Lung (tissue), 11 donors: ENCODE measurements at regions not wholly inside any gene's neighbourhood (a gene's known extent, or its start where the extent isn't known, plus 50 kb on each side); places are given as distances from the start of the nearest gene placed in this dataset.

Experiments
- ATAC-seq: fragments of 200-7000 bp; cut with Tn5 transposase; one replicate; pipeline ENCODE4 v1.9.1; 2020; ENCODE audit warnings: moderate number of reproducible peaks; ENCODE audit not compliant: insufficient read depth, low FRiP score
- DNase-seq, 3 donors: peaks; one replicate each; pipeline ENCODE4 v3.0.0-alpha.2; 2013 to 2017
- H3K27ac ChIP-seq, 2 donors: one replicate each; pipeline ENCODE4 v1.5.1; 2013; ENCODE audit warnings: mild to moderate bottlenecking in 2 of 2, moderate library complexity in 2 of 2, control low read depth in 1 of 2, inconsistent platforms in 1 of 2, low read depth in 1 of 2, low read length in 1 of 2
- H3K27me3 ChIP-seq, 3 donors: one replicate each; pipeline ENCODE4 v1.5.1; 2013; ENCODE audit warnings: low read length in 2 of 3; ENCODE audit not compliant: control insufficient read depth in 3 of 3, insufficient read depth in 3 of 3
- H3K36me3 ChIP-seq, 4 donors: one replicate each; pipeline ENCODE4 v1.5.1; 2013; ENCODE audit warnings: low read length in 4 of 4, mild to moderate bottlenecking in 1 of 4, moderate library complexity in 1 of 4; ENCODE audit not compliant: control insufficient read depth in 4 of 4, insufficient read depth in 4 of 4
- H3K4me1 ChIP-seq, 5 donors: one replicate each; pipeline ENCODE4 v1.5.1; 2013; ENCODE audit warnings: low read length in 5 of 5, mild to moderate bottlenecking in 2 of 5, moderate library complexity in 1 of 5; ENCODE audit not compliant: control insufficient read depth in 5 of 5, insufficient read depth in 5 of 5
- H3K4me3 ChIP-seq: one replicate; pipeline ENCODE4 v1.5.1; 2013; ENCODE audit warnings: mild to moderate bottlenecking, control low read depth, moderate library complexity
- H3K9ac ChIP-seq, 2 donors: one replicate each; pipeline ENCODE4 v1.5.1; 2013; ENCODE audit warnings: low read length in 2 of 2, control low read depth in 1 of 2; ENCODE audit not compliant: insufficient read depth in 1 of 2
- H3K9me3 ChIP-seq, 4 donors: one replicate each; pipeline ENCODE4 v1.5.1; 2013; ENCODE audit warnings: low read length in 3 of 4, mild to moderate bottlenecking in 1 of 4, moderate library complexity in 1 of 4; ENCODE audit not compliant: control insufficient read depth in 4 of 4, insufficient read depth in 3 of 4
- CTCF ChIP-seq: IDR thresholded peaks from 2 replicates; pipeline ENCODE4 v1.5.1; 2012; ENCODE audit warnings: mild to moderate bottlenecking; ENCODE audit errors: control extremely low read depth, extremely low read depth
- WGBS, 2 donors: extraction: QIAGEN DNeasy Blood & Tissue Kit; methylation state at CpG; one replicate each; pipeline ENCODE4 v1.1.7; 2013; 5-methylcytosine and 5-hydroxymethylcytosine counted together
- donor health status: control.
- donor health status: control.
- donor health status: Bipolar disorder and iron deficiency.
- donor health status: healthy.
- donor health status: DM: yes; HTN: yes; CAD: no.

GRCh38 chr7:32191305-32191704 is 121.1 kb upstream of the PDE1C start:
- no peak for ATAC-seq
- H3K4me3 ChIP-seq: no peak overlapping the region
- TF ChIP-seq CTCF: no peak
- no peaks in the 10 kb centered on the region for H3K36me3 ChIP-seq
- peaks cover 0 to 4% (median under 1%) of the 10 kb centered on the region in 4 donors for H3K9me3 ChIP-seq
- H3K27ac ChIP-seq: no peak overlapping the region
- no peaks in the 10 kb centered on the region for H3K27me3 ChIP-seq
- H3K4me1 ChIP-seq: no peaks in the 10 kb centered on the region
- 62 to 95% methylated on average over 2 of the region's 2 CpGs for WGBS, 2 donors
- no peak for DNase-seq
- no peak overlapping the region for H3K9ac ChIP-seq

- H3K9ac ChIP-seq: no peak overlapping the region
- H3K27me3 ChIP-seq: no peaks in the 10 kb centered on the region
- 61 to 76% methylated on average over 1 of the region's 1 CpG for WGBS, 2 donors
- no peaks in the 10 kb centered on the region for H3K4me1 ChIP-seq
- no peak overlapping the region for H3K4me3 ChIP-seq
- no peak overlapping the region for H3K27ac ChIP-seq
- H3K9me3 ChIP-seq: no peaks in the 10 kb centered on the region
- H3K36me3 ChIP-seq: no peaks in the 10 kb centered on the region
- DNase-seq (no peak), ATAC-seq (no peak)
- TF ChIP-seq CTCF: no peak
These were observed 109.4 kb upstream of the PDE1C start for GRCh38 chr7:32179567-32179966.

GRCh38 chr7:32178677-32179366 is 108.6 kb upstream of the PDE1C start:
- WGBS, 2 donors: 80 to 83% methylated on average over 7 of the region's 7 CpGs
- TF ChIP-seq CTCF: no peak
- ATAC-seq (no peak), DNase-seq (no peak)
- no peak overlapping the region for H3K9ac ChIP-seq
- H3K27me3 ChIP-seq: no peaks in the 10 kb centered on the region
- no peak overlapping the region for H3K27ac ChIP-seq
- H3K36me3 ChIP-seq: no peaks in the 10 kb centered on the region
- no peak overlapping the region for H3K4me3 ChIP-seq
- no peaks in the 10 kb centered on the region for H3K9me3 ChIP-seq
- no peaks in the 10 kb centered on the region for H3K4me1 ChIP-seq

- no peak for TF ChIP-seq CTCF
- 68 to 82% methylated on average over 6 of the region's 6 CpGs for WGBS, 2 donors
- Histone ChIP-seq H3K4me1 (no peaks in the 10 kb centered on the region), H3K9me3 (no peaks in the 10 kb centered on the region), H3K27ac (no peak overlapping the region), H3K9ac (no peak overlapping the region), H3K36me3 (no peaks in the 10 kb centered on the region), H3K27me3 (no peaks in the 10 kb centered on the region), H3K4me3 (no peak overlapping the region)
- DNase-seq (no peak), ATAC-seq (no peak)
These were observed 107.0 kb upstream of the PDE1C start for GRCh38 chr7:32177232-32177631.
